H1 (cell line): ENCODE measurements at regions not wholly inside any gene's neighbourhood (a gene's known extent, or its start where the extent isn't known, plus 50 kb on each side); places are given as distances from the start of the nearest gene placed in this dataset.

Experiments
- CTCF ChIA-PET: fragments of 300-600 bp; sonication (Branson Sonifier 250); formaldehyde crosslinking; loops from one replicate; lab custom pipeline; 2021; ENCODE audit not compliant: partially characterized antibody; lab: Charles Lee
- POLR2A ChIA-PET: fragments of 300-600 bp; sonication (Branson Sonifier 250); formaldehyde crosslinking; loops from one replicate; lab custom pipeline; 2021; ENCODE audit warnings: inconsistent platforms; ENCODE audit not compliant: partially characterized antibody; lab: Charles Lee
- DNase-seq, 2 experiments: peaks; one replicate each; pipeline versions ENCODE4 v3.0.0 to v3.0.0-alpha.2; 2010 to 2022; ENCODE audit warnings: low spot score in 2 of 2, low read depth in 1 of 2, mixed read lengths in 1 of 2
- FAIRE-seq: peaks from 2 replicates; lab custom pipeline; 2011; peaks lifted over from hg19 to GRCh38; lab: Jason Lieb, UNC
- H2AFZ ChIP-seq: 2 replicates; pipeline ENCODE4 v1.8.1; 2012; ENCODE audit warnings: low read length, inconsistent platforms
- H2AK5ac ChIP-seq: 2 replicates; pipeline ENCODE4 v1.6.1; 2013; ENCODE audit warnings: low read depth, low read length
- H2BK120ac ChIP-seq: replicated peaks from 2 replicates; pipeline ENCODE3; 2013; ENCODE audit warnings: low read depth, low read length, inconsistent platforms
- H2BK12ac ChIP-seq: 2 replicates; pipeline ENCODE4 v1.6.1; 2013; ENCODE audit warnings: low read depth, low read length
- H2BK15ac ChIP-seq: 2 replicates; pipeline ENCODE4 v1.6.1; 2013; ENCODE audit warnings: low read length
- H2BK20ac ChIP-seq: 2 replicates; pipeline ENCODE4 v1.6.1; 2013; ENCODE audit warnings: low read length
- H2BK5ac ChIP-seq: 2 replicates; pipeline ENCODE4 v1.6.1; 2013; ENCODE audit warnings: low read depth, low read length
- H3K14ac ChIP-seq: 2 replicates; pipeline ENCODE4 v1.6.1; 2013; ENCODE audit warnings: inconsistent platforms; ENCODE audit not compliant: insufficient read length
- H3K18ac ChIP-seq: 2 replicates; pipeline ENCODE4 v1.6.1; 2013; ENCODE audit warnings: low read length; ENCODE audit errors: extremely low read depth
- H3K23ac ChIP-seq: 2 replicates; pipeline ENCODE4 v1.6.1; 2013; ENCODE audit warnings: inconsistent platforms; ENCODE audit not compliant: insufficient read length
- H3K23me2 ChIP-seq: 2 replicates; pipeline ENCODE4 v1.6.1; 2013; ENCODE audit warnings: low read depth, low read length
- H3K27ac ChIP-seq: 2 replicates; pipeline ENCODE4 v1.6.1; 2011; ENCODE audit warnings: low read depth, low read length, inconsistent platforms
- H3K27me3 ChIP-seq, 4 experiments: replicated peaks in 1 of 4; 1 replicate in 1 of 4; 2 replicates in 3 of 4; pipeline versions ENCODE4 v1.6.1 to v1.8.1; 2011 to 2013; ENCODE audit warnings: low read length in 3 of 4, mild to moderate bottlenecking in 3 of 4, inconsistent platforms in 2 of 4, mixed read lengths in 2 of 4, moderate library complexity in 1 of 4; ENCODE audit not compliant: control insufficient read depth in 3 of 4, insufficient read depth in 3 of 4; ENCODE audit errors: extremely low read depth in 1 of 4
- H3K36me3 ChIP-seq, 4 experiments: 2 replicates each; pipeline versions ENCODE4 v1.6.1 to v1.8.1; 2011 to 2013; ENCODE audit warnings: mild to moderate bottlenecking in 4 of 4, low read length in 3 of 4, moderate library complexity in 2 of 4, control low read depth in 1 of 4, inconsistent platforms in 1 of 4; ENCODE audit not compliant: insufficient read depth in 4 of 4, control insufficient read depth in 2 of 4
- H3K4ac ChIP-seq: replicated peaks from 2 replicates; pipeline ENCODE3; 2013; ENCODE audit warnings: low read length, low read depth, mixed read lengths, inconsistent platforms; ENCODE audit not compliant: insufficient read length
- H3K4me1 ChIP-seq, 4 experiments: replicated peaks in 1 of 4; 1 replicate in 1 of 4; 2 replicates in 3 of 4; pipeline versions ENCODE4 v1.6.1 to v1.8.1; 2011 to 2013; ENCODE audit warnings: low read length in 3 of 4, inconsistent platforms in 2 of 4, mixed read lengths in 1 of 4; ENCODE audit not compliant: insufficient read depth in 4 of 4, control insufficient read depth in 3 of 4
- H3K4me2 ChIP-seq, 2 experiments: 2 replicates each; pipeline versions ENCODE4 v1.6.1 to v1.8.1; 2011 to 2013; ENCODE audit warnings: low read depth in 2 of 2, low read length in 2 of 2, control low read depth in 1 of 2, inconsistent platforms in 1 of 2, mild to moderate bottlenecking in 1 of 2; ENCODE audit not compliant: insufficient read depth in 1 of 2
- H3K4me3 ChIP-seq, 4 experiments: fragments of 200-600, 300-600 bp in 1 of 4; sonication (generic), shearing (Covaris generic), sonication (Bioruptor Twin) in 1 of 4; 2 replicates each; pipeline versions ENCODE4 v1.5.1 to v1.8.1; 2011 to 2016; ENCODE audit warnings: low read length in 4 of 4, low read depth in 3 of 4, control low read depth in 2 of 4, inconsistent platforms in 2 of 4, mild to moderate bottlenecking in 2 of 4, mixed read lengths in 1 of 4, moderate library complexity in 1 of 4; ENCODE audit not compliant: insufficient read depth in 2 of 4; ENCODE audit errors: extremely low read depth in 1 of 4
- H3K56ac ChIP-seq: replicated peaks from 2 replicates; pipeline ENCODE3; 2013; ENCODE audit warnings: low read depth, mild to moderate bottlenecking, mixed read lengths, low read length, inconsistent platforms; ENCODE audit not compliant: insufficient read length
- H3K79me1 ChIP-seq: 2 replicates; pipeline ENCODE4 v1.6.1; 2013; ENCODE audit warnings: low read depth, low read length, control low read depth
- H3K79me2 ChIP-seq, 2 experiments: 2 replicates each; pipeline versions ENCODE4 v1.6.1 to v1.8.1; 2012 to 2013; ENCODE audit warnings: low read length in 2 of 2, mild to moderate bottlenecking in 2 of 2, inconsistent platforms in 1 of 2; ENCODE audit not compliant: insufficient read depth in 2 of 2, control insufficient read depth in 1 of 2
- H3K9ac ChIP-seq, 4 experiments: replicated peaks in 1 of 4; 1 replicate in 1 of 4; 2 replicates in 3 of 4; pipeline versions ENCODE4 v1.6.1 to v1.8.1; 2011 to 2013; ENCODE audit warnings: low read depth in 3 of 4, low read length in 3 of 4, control low read depth in 2 of 4, mild to moderate bottlenecking in 2 of 4, moderate library complexity in 2 of 4, inconsistent platforms in 1 of 4; ENCODE audit errors: extremely low read depth in 1 of 4
- H3K9me3 ChIP-seq, 2 experiments: 2 replicates each; pipeline versions ENCODE4 v1.6.1 to v1.8.1; 2012 to 2013; ENCODE audit warnings: mild to moderate bottlenecking in 2 of 2, moderate library complexity in 2 of 2, control low read depth in 1 of 2, inconsistent platforms in 1 of 2, low read depth in 1 of 2, low read length in 1 of 2, mixed read lengths in 1 of 2; ENCODE audit not compliant: insufficient read depth in 2 of 2
- H4K20me1 ChIP-seq, 2 experiments: replicated peaks in 1 of 2; 2 replicates each; pipeline versions ENCODE3 to v1.8.1; 2011 to 2013; ENCODE audit warnings: inconsistent platforms in 2 of 2, low read length in 2 of 2, mild to moderate bottlenecking in 1 of 2; ENCODE audit not compliant: insufficient read depth in 2 of 2, control insufficient read depth in 1 of 2
- H4K5ac ChIP-seq: 2 replicates; pipeline ENCODE4 v1.6.1; 2013; ENCODE audit warnings: low read length, low read depth, mixed read lengths, inconsistent platforms; ENCODE audit not compliant: insufficient read length
- H4K8ac ChIP-seq: 2 replicates; pipeline ENCODE4 v1.8.0; 2013; ENCODE audit warnings: mild to moderate bottlenecking, moderate library complexity, low read length, inconsistent platforms; ENCODE audit not compliant: insufficient read depth; ENCODE audit errors: extremely low read depth
- H4K91ac ChIP-seq: replicated peaks from 2 replicates; pipeline ENCODE3; 2013; ENCODE audit warnings: low read length, mixed read lengths, inconsistent platforms; ENCODE audit not compliant: insufficient read length
- MAFK ChIP-seq: IDR thresholded peaks from 2 replicates; pipeline ENCODE4 v1.6.1; 2012; ENCODE audit warnings: low read depth, mild to moderate bottlenecking, improper control_type of control experiment, low read length
- SRF ChIP-seq: IDR thresholded peaks from 2 replicates; pipeline ENCODE4 v1.6.1; 2011; ENCODE audit warnings: mild to moderate bottlenecking, low read depth, low read length, moderate library complexity
- TBP ChIP-seq: IDR thresholded peaks from 2 replicates; pipeline ENCODE4 v1.6.1; 2011; ENCODE audit warnings: low read depth, low read length, improper control_type of control experiment
- WGBS, 2 experiments: shearing (Covaris generic) in 1 of 2; methylation state at CpG; one replicate each; pipeline versions ENCODE4 v1.1.6 to v1.1.7; 2013 to 2015; ENCODE audit warnings: low lambda C conversion rate in 2 of 2, mixed read lengths in 2 of 2, inconsistent platforms in 1 of 2, low coverage in 1 of 2, missing lambda C conversion rate in 1 of 2; ENCODE audit not compliant: insufficient replicate concordance in 2 of 2, insufficient coverage in 1 of 2, insufficient read length in 1 of 2; ENCODE audit errors: extremely low coverage in 1 of 2, missing lambda C conversion rate in 1 of 2; 5-methylcytosine and 5-hydroxymethylcytosine counted together

- Histone ChIP-seq H4K5ac (no peak overlapping the region), H3K18ac (no peak overlapping the region), H3K36me3 (no peaks in the 10 kb centered on the region), H2AFZ (no peak overlapping the region), H3K79me1 (no peaks in the 10 kb centered on the region), H3K27me3 (no peaks in the 10 kb centered on the region; a peak in 1 of 7 replicates), H3K79me2 (no peaks in the 10 kb centered on the region), H2AK5ac (no peak overlapping the region), H2BK12ac (no peak overlapping the region), H3K4ac (no peak overlapping the region), H2BK15ac (no peak overlapping the region), H4K91ac (no peak overlapping the region), H4K20me1 (no peaks in the 10 kb centered on the region), H2BK20ac (no peak overlapping the region), H3K56ac (no peak overlapping the region), H4K8ac (no peak overlapping the region), H3K9me3 (no peaks in the 10 kb centered on the region), H3K23me2 (no peaks in the 10 kb centered on the region), H3K23ac (no peak overlapping the region), H3K14ac (no peak overlapping the region), H3K4me3 (no peak overlapping the region), H2BK5ac (no peak overlapping the region), H2BK120ac (no peak overlapping the region), H3K4me1 (peaks cover 0 to 4% (median 0%) of the 10 kb centered on the region in 4 experiments; a peak in 2 of 7 replicates), H3K4me2 (no peak overlapping the region), H3K27ac (no peak overlapping the region), H3K9ac (no peak overlapping the region)
- 96% methylated on average over 5 of the region's 5 CpGs; no CpG with 5 or more reads in 1 of the 2 experiments for WGBS, 2 experiments
- ChIA-PET CTCF (interaction anchor here (1.2 kb wide), 1 partner anchor 62 kb away, joined by 3 read pairs; no protein-coding TSS in a partner anchor), POLR2A (no interaction called here)
- FAIRE-seq (no peak), DNase-seq (no peak)
- TF ChIP-seq SRF (no peak), TBP (no peak), MAFK (no peak)
Measured at GRCh38 chr10:10307036-10307435, 710.6 kb upstream of the CELF2 start.
